HepG2 (cell line): ENCODE measurements at regions not wholly inside any gene's neighbourhood (a gene's known extent, or its start where the extent isn't known, plus 50 kb on each side); places are given as distances from the start of the nearest gene placed in this dataset.

Experiments
- ATAC-seq: fragments of 200-7000 bp; cut with Tn5 transposase; 3 replicates; pipeline ENCODE4 v1.9.1; 2020; ENCODE audit warnings: mild to moderate bottlenecking, moderate library complexity
- BruUV-seq: library from RNA; stranded (reverse); fragments of 400-500 nt; replicated peaks from 2 replicates; lab custom pipeline; 2021; lab: Mats Ljungman, UMichigan
- CTCF ChIA-PET: fragments of 300-600 bp; formaldehyde crosslinking; extraction: SDS; loops from one replicate; lab custom pipeline; 2021; ENCODE audit warnings: low total read pairs, inconsistent platforms, low intra/inter-chr PET ratio; lab: Yijun Ruan, JAX
- POLR2A ChIA-PET: fragments of 350-600 bp; sonication (Branson Sonifier 250); formaldehyde crosslinking; loops from one replicate; lab custom pipeline; 2020; ENCODE audit warnings: antibody characterized with exemption, inconsistent platforms; lab: Yijun Ruan, JAX
- DNase-seq: peaks from one replicate; pipeline ENCODE4 v3.0.0-alpha.2; 2015; ENCODE audit warnings: low spot score
- FAIRE-seq: peaks from 3 replicates; lab custom pipeline; 2011; peaks lifted over from hg19 to GRCh38; lab: Jason Lieb, UNC
- H2AFZ ChIP-seq: one replicate; pipeline ENCODE4 v1.6.1; 2011; ENCODE audit warnings: low read length, inconsistent platforms
- H3K27ac ChIP-seq: fragments of 300-600 bp; 3 replicates; pipeline ENCODE4 v1.8.0; 2011; ENCODE audit warnings: mixed run types, mild to moderate bottlenecking, mixed read lengths, low read length, inconsistent platforms; ENCODE audit not compliant: insufficient read depth; ENCODE audit errors: extremely low read length
- H3K27me3 ChIP-seq, 2 experiments: fragments of 200-600 bp in 1 of 2; 2 replicates in 1 of 2; 3 replicates in 1 of 2; pipeline versions ENCODE4 v1.6.0 to v1.8.0; 2011; ENCODE audit warnings: low read length in 2 of 2, mild to moderate bottlenecking in 2 of 2, moderate library complexity in 2 of 2, inconsistent platforms in 1 of 2; ENCODE audit not compliant: insufficient read depth in 2 of 2, control insufficient read depth in 1 of 2
- H3K36me3 ChIP-seq, 2 experiments: fragments of 200-600 bp in 1 of 2; replicated peaks in 1 of 2; 2 replicates in 1 of 2; 3 replicates in 1 of 2; pipeline versions ENCODE4 v1.5.1 to v1.8.0; 2011; ENCODE audit warnings: low read length in 2 of 2, inconsistent platforms in 1 of 2; ENCODE audit not compliant: insufficient read depth in 2 of 2, control insufficient read depth in 1 of 2
- H3K4me1 ChIP-seq: 2 replicates; pipeline ENCODE4 v1.5.1; 2012; ENCODE audit warnings: low read length, inconsistent platforms; ENCODE audit not compliant: insufficient read depth
- H3K4me2 ChIP-seq: 2 replicates; pipeline ENCODE4 v1.6.0; 2011; ENCODE audit warnings: low read depth, low read length, inconsistent platforms
- H3K4me3 ChIP-seq, 3 experiments: fragments of 200-600 bp in 1 of 3; sonication (generic), shearing (Covaris generic) in 1 of 3; replicated peaks in 1 of 3; 2 replicates each; pipeline ENCODE4 v1.5.1; 2011 to 2016; ENCODE audit warnings: low read length in 3 of 3, inconsistent platforms in 2 of 3, low read depth in 2 of 3, mild to moderate bottlenecking in 2 of 3, control low read depth in 1 of 3, mixed read lengths in 1 of 3; ENCODE audit not compliant: insufficient read depth in 1 of 3
- H3K79me2 ChIP-seq: one replicate; pipeline ENCODE4 v1.6.1; 2011; ENCODE audit warnings: low read length, inconsistent platforms; ENCODE audit not compliant: insufficient read depth
- H3K9ac ChIP-seq: 2 replicates; pipeline ENCODE4 v1.6.0; 2011; ENCODE audit warnings: mild to moderate bottlenecking, low read depth, low read length, inconsistent platforms; ENCODE audit not compliant: insufficient read depth
- H3K9me3 ChIP-seq: 2 replicates; pipeline ENCODE4 v1.5.1; 2012; ENCODE audit warnings: mild to moderate bottlenecking, low read length
- H4K20me1 ChIP-seq: 2 replicates; pipeline ENCODE4 v1.6.0; 2011; ENCODE audit warnings: inconsistent platforms, mild to moderate bottlenecking, low read length, moderate library complexity; ENCODE audit not compliant: insufficient read depth
- CBX5 ChIP-seq: sonication (generic); formaldehyde crosslinking; IDR thresholded peaks from 2 replicates; pipeline ENCODE4 v1.4.0; 2020; ENCODE audit warnings: missing genetic modification reagents, borderline replicate concordance
- DMAP1 ChIP-seq: IDR thresholded peaks from 2 replicates; pipeline ENCODE4 v1.6.1; 2016
- FIP1L1 ChIP-seq: fragments of 200-400 bp; formaldehyde crosslinking; IDR thresholded peaks from 2 replicates; pipeline ENCODE4 v1.6.1; 2018; ENCODE audit warnings: low read depth, mild to moderate bottlenecking, low read length, moderate library complexity, borderline replicate concordance; ENCODE audit not compliant: insufficient read depth
- HIVEP1 ChIP-seq: sonication (generic); formaldehyde crosslinking; IDR thresholded peaks from 2 replicates; pipeline ENCODE4 v1.4.0; 2020; ENCODE audit warnings: mild to moderate bottlenecking, missing genetic modification reagents
- NR2C2 ChIP-seq: sonication (generic); formaldehyde crosslinking; IDR thresholded peaks from 2 replicates; pipeline ENCODE4 v1.4.0; 2020; ENCODE audit warnings: missing genetic modification reagents, mild to moderate bottlenecking, moderate library complexity, borderline replicate concordance
- ONECUT2 ChIP-seq: sonication (generic); formaldehyde crosslinking; IDR thresholded peaks from 2 replicates; pipeline ENCODE4 v1.4.0; 2020; ENCODE audit warnings: missing genetic modification reagents
- ZNF253 ChIP-seq: sonication (generic); formaldehyde crosslinking; IDR thresholded peaks from 2 replicates; pipeline ENCODE4 v1.8.0; 2022; ENCODE audit warnings: mild to moderate bottlenecking, missing genetic modification reagents, borderline replicate concordance
- ZNF788 ChIP-seq: sonication (generic); formaldehyde crosslinking; IDR thresholded peaks from 2 replicates; pipeline ENCODE4 v1.5.0; 2020; ENCODE audit warnings: mild to moderate bottlenecking, missing genetic modification reagents, borderline replicate concordance
- WGBS: methylation state at CpG from one replicate; pipeline ENCODE4 v1.1.6; 2017; ENCODE audit warnings: low lambda C conversion rate; 5-methylcytosine and 5-hydroxymethylcytosine counted together
- in situ Hi-C: cut with HindIII; loops from 2 replicates; pipeline ENCODE4 v1.10.0; 2017; ENCODE audit warnings: low pct_unique_long_range_greater_than_20kb; ENCODE audit not compliant: extremely low pct_ligation_motif_present
- intact Hi-C: fragments of 100-400 bp; cut with micrococcal nuclease; formaldehyde crosslinking; loops from one replicate; pipeline ENCODE4 v1.10.0; 2022; ENCODE audit not compliant: unreplicated experiment
- TF ChIP-seq, protein P1 (sequence below): sonication (generic); formaldehyde crosslinking; IDR thresholded peaks from 2 replicates; pipeline ENCODE4 v1.9.0; 2021; ENCODE audit warnings: missing genetic modification reagents, mild to moderate bottlenecking, borderline replicate concordance
- TF ChIP-seq, protein P2 (sequence below): sonication (generic); formaldehyde crosslinking; IDR thresholded peaks from 2 replicates; pipeline ENCODE4 v1.5.0; 2020; ENCODE audit warnings: missing genetic modification reagents
- TF ChIP-seq, protein P3 (sequence below): sonication (generic); formaldehyde crosslinking; IDR thresholded peaks from 2 replicates; pipeline ENCODE4 v1.9.0; 2021; ENCODE audit warnings: missing genetic modification reagents, borderline replicate concordance

DNA sequence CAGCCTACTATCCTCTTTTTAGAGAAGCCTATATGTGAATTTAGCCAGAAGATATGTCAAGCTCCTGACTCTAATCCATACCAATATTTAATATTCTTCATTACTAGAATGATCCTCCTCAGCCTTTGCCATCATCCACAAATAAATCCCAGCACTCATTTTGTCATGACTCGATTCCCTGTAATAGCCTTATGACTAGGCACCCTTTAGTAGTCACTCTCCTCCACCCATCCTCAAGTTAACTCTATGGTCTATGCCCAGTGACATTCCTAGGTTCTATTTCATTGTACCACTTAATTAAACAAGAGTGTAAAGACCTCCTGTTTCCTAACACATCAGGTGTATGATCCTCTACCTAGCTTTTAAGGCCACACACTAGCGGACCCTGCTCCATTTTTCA is 450.4 kb upstream of the CITED2 start:
- ChIA-PET POLR2A (no interaction called here), CTCF (no interaction called here)
- BruUV-seq, result no TSS peak
- TF ChIP-seq, protein P1, sequence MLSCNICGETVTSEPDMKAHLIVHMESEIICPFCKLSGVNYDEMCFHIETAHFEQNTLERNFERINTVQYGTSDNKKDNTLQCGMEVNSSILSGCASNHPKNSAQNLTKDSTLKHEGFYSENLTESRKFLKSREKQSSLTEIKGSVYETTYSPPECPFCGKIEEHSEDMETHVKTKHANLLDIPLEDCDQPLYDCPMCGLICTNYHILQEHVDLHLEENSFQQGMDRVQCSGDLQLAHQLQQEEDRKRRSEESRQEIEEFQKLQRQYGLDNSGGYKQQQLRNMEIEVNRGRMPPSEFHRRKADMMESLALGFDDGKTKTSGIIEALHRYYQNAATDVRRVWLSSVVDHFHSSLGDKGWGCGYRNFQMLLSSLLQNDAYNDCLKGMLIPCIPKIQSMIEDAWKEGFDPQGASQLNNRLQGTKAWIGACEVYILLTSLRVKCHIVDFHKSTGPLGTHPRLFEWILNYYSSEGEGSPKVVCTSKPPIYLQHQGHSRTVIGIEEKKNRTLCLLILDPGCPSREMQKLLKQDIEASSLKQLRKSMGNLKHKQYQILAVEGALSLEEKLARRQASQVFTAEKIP, result no peak
- no peak for TF ChIP-seq HIVEP1 (CRISPR knock-in tag)
- no peak for TF ChIP-seq FIP1L1
- no peak for TF ChIP-seq ZNF253 (CRISPR knock-in tag)
- TF ChIP-seq, protein P2, sequence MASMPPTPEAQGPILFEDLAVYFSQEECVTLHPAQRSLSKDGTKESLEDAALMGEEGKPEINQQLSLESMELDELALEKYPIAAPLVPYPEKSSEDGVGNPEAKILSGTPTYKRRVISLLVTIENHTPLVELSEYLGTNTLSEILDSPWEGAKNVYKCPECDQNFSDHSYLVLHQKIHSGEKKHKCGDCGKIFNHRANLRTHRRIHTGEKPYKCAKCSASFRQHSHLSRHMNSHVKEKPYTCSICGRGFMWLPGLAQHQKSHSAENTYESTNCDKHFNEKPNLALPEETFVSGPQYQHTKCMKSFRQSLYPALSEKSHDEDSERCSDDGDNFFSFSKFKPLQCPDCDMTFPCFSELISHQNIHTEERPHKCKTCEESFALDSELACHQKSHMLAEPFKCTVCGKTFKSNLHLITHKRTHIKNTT, result no peak
- no peak for TF ChIP-seq CBX5
- TF ChIP-seq, protein P3, sequence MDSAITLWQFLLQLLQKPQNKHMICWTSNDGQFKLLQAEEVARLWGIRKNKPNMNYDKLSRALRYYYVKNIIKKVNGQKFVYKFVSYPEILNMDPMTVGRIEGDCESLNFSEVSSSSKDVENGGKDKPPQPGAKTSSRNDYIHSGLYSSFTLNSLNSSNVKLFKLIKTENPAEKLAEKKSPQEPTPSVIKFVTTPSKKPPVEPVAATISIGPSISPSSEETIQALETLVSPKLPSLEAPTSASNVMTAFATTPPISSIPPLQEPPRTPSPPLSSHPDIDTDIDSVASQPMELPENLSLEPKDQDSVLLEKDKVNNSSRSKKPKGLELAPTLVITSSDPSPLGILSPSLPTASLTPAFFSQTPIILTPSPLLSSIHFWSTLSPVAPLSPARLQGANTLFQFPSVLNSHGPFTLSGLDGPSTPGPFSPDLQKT (CRISPR knock-in tag), result no peak
- no peak for TF ChIP-seq ONECUT2
- no peak for TF ChIP-seq ZNF788
- no peak for TF ChIP-seq DMAP1 (CRISPR knock-in tag)
- no peak for TF ChIP-seq NR2C2
- Histone ChIP-seq H2AFZ (no peak overlapping the region), H4K20me1 (no peaks in the 10 kb centered on the region), H3K79me2 (no peaks in the 10 kb centered on the region), H3K36me3 (no peaks in the 10 kb centered on the region), H3K9me3 (no peaks in the 10 kb centered on the region), H3K4me3 (no peak overlapping the region), H3K4me1 (no peaks in the 10 kb centered on the region), H3K4me2 (no peak overlapping the region), H3K27ac (no peak overlapping the region), H3K27me3 (no peaks in the 10 kb centered on the region), H3K9ac (no peak overlapping the region)
- in situ Hi-C loops, result no loop called here
- DNase-seq, result no peak
- 29% methylated on average over 2 of the region's 2 CpGs for WGBS
- FAIRE-seq, result no peak
- intact Hi-C loops, result no loop called here
- ATAC-seq, result no peak
